Liver (tissue), 8 donors: ENCODE measurements at regions not wholly inside any gene's neighbourhood (a gene's known extent, or its start where the extent isn't known, plus 50 kb on each side); places are given as distances from the start of the nearest gene placed in this dataset.

ENCODE experiments used
- DNase-seq: peaks from one replicate; pipeline ENCODE4 v3.0.0-alpha.2; 2017; ENCODE audit warnings: low spot score
- H3K27ac ChIP-seq, 2 donors: one replicate each; pipeline ENCODE4 v1.7.0; 2013; ENCODE audit warnings: inconsistent platforms in 2 of 2, low read length in 2 of 2, control low read depth in 1 of 2, low read depth in 1 of 2, mild to moderate bottlenecking in 1 of 2
- H3K27me3 ChIP-seq, 4 donors: one replicate each; pipeline versions ENCODE4 v1.6.1 to v1.7.0; 2013; ENCODE audit warnings: low read length in 3 of 4, inconsistent platforms in 1 of 4, mild to moderate bottlenecking in 1 of 4, moderate library complexity in 1 of 4; ENCODE audit not compliant: control insufficient read depth in 4 of 4, insufficient read depth in 4 of 4
- H3K36me3 ChIP-seq, 4 donors: one replicate each; pipeline versions ENCODE4 v1.6.1 to v1.7.0; 2013; ENCODE audit warnings: low read length in 3 of 4, mild to moderate bottlenecking in 3 of 4, low read depth in 1 of 4, moderate library complexity in 1 of 4; ENCODE audit not compliant: control insufficient read depth in 4 of 4, insufficient read depth in 3 of 4
- H3K4me1 ChIP-seq, 4 donors: one replicate each; pipeline versions ENCODE4 v1.6.1 to v1.7.0; 2013; ENCODE audit warnings: low read length in 3 of 4, mild to moderate bottlenecking in 3 of 4, moderate library complexity in 1 of 4; ENCODE audit not compliant: control insufficient read depth in 4 of 4, insufficient read depth in 4 of 4
- H3K4me3 ChIP-seq, 3 donors: one replicate each; pipeline versions ENCODE4 v1.6.1 to v1.7.0; 2013; ENCODE audit warnings: low read length in 3 of 3, control low read depth in 1 of 3, low read depth in 1 of 3, mild to moderate bottlenecking in 1 of 3
- H3K9ac ChIP-seq, 2 donors: one replicate each; pipeline ENCODE4 v1.7.0; 2013; ENCODE audit warnings: low read length in 2 of 2, mild to moderate bottlenecking in 2 of 2, moderate library complexity in 2 of 2, control low read depth in 1 of 2, low read depth in 1 of 2
- H3K9me3 ChIP-seq, 4 donors: one replicate each; pipeline versions ENCODE4 v1.6.1 to v1.7.0; 2013; ENCODE audit warnings: low read length in 3 of 4; ENCODE audit not compliant: control insufficient read depth in 4 of 4
- ATF3 ChIP-seq: IDR thresholded peaks from 2 replicates; pipeline ENCODE4 v1.6.1; 2016; ENCODE audit warnings: antibody characterized with exemption
- FOXA1 ChIP-seq: IDR thresholded peaks from 2 replicates; pipeline ENCODE4 v1.6.1; 2016; ENCODE audit warnings: antibody characterized with exemption
- GABPA ChIP-seq, 2 donors: IDR thresholded peaks in 1 of 2; conservative IDR thresholded peaks in 1 of 2; 2 replicates each; pipeline ENCODE4 v1.6.1; 2016; ENCODE audit warnings: antibody characterized with exemption in 2 of 2, mild to moderate bottlenecking in 1 of 2, moderate library complexity in 1 of 2
- HNF4A ChIP-seq, 2 donors: conservative IDR thresholded peaks; 2 replicates each; pipeline ENCODE4 v1.6.1; 2016; ENCODE audit warnings: antibody characterized with exemption in 2 of 2, mild to moderate bottlenecking in 2 of 2
- HNF4G ChIP-seq: IDR thresholded peaks from 2 replicates; pipeline ENCODE4 v1.6.1; 2016; ENCODE audit warnings: antibody characterized with exemption
- NR2F2 ChIP-seq: IDR thresholded peaks from 2 replicates; pipeline ENCODE4 v1.6.1; 2016; ENCODE audit warnings: antibody characterized with exemption
- RAD21 ChIP-seq, 2 donors: IDR thresholded peaks; 2 replicates each; pipeline ENCODE4 v1.6.1; 2016; ENCODE audit warnings: antibody characterized with exemption in 2 of 2, mild to moderate bottlenecking in 2 of 2
- RXRA ChIP-seq, 2 donors: IDR thresholded peaks; 2 replicates each; pipeline ENCODE4 v1.6.1; 2017 to 2018; ENCODE audit warnings: antibody characterized with exemption in 2 of 2, mild to moderate bottlenecking in 1 of 2
- SP1 ChIP-seq: IDR thresholded peaks from 2 replicates; pipeline ENCODE4 v1.6.1; 2018; ENCODE audit warnings: antibody characterized with exemption, mild to moderate bottlenecking
- TAF1 ChIP-seq: conservative IDR thresholded peaks from 2 replicates; pipeline ENCODE4 v1.6.1; 2016; ENCODE audit warnings: antibody characterized with exemption, mild to moderate bottlenecking
- YY1 ChIP-seq: IDR thresholded peaks from 2 replicates; pipeline ENCODE4 v1.6.1; 2016; ENCODE audit warnings: antibody characterized with exemption, mild to moderate bottlenecking
- ZBTB33 ChIP-seq: IDR thresholded peaks from 2 replicates; pipeline ENCODE4 v1.6.1; 2016; ENCODE audit warnings: antibody characterized with exemption
- WGBS: extraction: QIAGEN DNeasy Blood & Tissue Kit; methylation state at CpG from one replicate; pipeline ENCODE4 v1.1.7; 2013; 5-methylcytosine and 5-hydroxymethylcytosine counted together
- TF ChIP-seq, protein P1 (sequence below): IDR thresholded peaks from 2 replicates; pipeline ENCODE4 v1.6.1; 2016; ENCODE audit warnings: antibody characterized with exemption
- TF ChIP-seq, protein P2 (sequence below): fragments of 150-350 bp; IDR thresholded peaks from 2 replicates; pipeline ENCODE4 v1.5.1; 2017; ENCODE audit warnings: improper control_type of control experiment, low read depth, low read length; ENCODE audit not compliant: missing input control
- TF ChIP-seq, protein P3 (sequence below): IDR thresholded peaks from 2 replicates; pipeline ENCODE4 v1.6.1; 2016; ENCODE audit warnings: antibody characterized with exemption, mild to moderate bottlenecking
- donor health status: healthy.
- donor health status: healthy.
- donor health status: healthy.
- donor health status: healthy.
- donor health status: healthy.

DNA sequence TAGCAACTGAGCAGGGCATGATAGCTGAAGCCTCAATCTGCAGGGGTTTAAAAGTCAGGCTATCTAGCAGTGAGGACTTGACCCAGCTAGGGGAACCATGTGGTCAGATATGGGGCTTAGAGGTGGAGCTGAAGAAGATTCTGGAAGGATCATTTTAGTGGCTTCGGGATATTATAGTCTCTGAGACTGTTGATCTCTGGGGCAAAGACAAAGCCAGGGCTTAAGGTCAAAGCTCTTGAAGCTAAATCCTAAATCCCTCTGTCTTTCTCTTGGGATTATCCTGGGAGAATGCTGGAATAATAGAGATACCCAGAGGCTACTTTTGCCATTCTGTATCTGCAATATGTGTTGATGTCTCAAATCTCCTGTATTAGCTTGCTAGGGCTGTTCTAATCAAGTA lies 132.2 kb downstream of the DHX35 start:
- no peaks in the 10 kb centered on the region for H3K9me3 ChIP-seq
- H3K4me3 ChIP-seq, result no peak overlapping the region
- no peak overlapping the region for H3K9ac ChIP-seq
- peaks cover 0 to 2% (median 0%) of the 10 kb centered on the region in 4 donors for H3K27me3 ChIP-seq
- H3K27ac ChIP-seq, result no peak overlapping the region
- H3K4me1 ChIP-seq, result no peaks in the 10 kb centered on the region
- H3K36me3 ChIP-seq, result no peaks in the 10 kb centered on the region
- no peak for DNase-seq
- TF ChIP-seq, protein P1, sequence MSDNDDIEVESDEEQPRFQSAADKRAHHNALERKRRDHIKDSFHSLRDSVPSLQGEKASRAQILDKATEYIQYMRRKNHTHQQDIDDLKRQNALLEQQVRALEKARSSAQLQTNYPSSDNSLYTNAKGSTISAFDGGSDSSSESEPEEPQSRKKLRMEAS, result no peak
- TF ChIP-seq ZBTB33 (no peak), ATF3 (no peak), NR2F2 (no peak), RXRA (IDR thresholded peaks at IDR 0.05) (no peak)
- TF ChIP-seq, protein P2, sequence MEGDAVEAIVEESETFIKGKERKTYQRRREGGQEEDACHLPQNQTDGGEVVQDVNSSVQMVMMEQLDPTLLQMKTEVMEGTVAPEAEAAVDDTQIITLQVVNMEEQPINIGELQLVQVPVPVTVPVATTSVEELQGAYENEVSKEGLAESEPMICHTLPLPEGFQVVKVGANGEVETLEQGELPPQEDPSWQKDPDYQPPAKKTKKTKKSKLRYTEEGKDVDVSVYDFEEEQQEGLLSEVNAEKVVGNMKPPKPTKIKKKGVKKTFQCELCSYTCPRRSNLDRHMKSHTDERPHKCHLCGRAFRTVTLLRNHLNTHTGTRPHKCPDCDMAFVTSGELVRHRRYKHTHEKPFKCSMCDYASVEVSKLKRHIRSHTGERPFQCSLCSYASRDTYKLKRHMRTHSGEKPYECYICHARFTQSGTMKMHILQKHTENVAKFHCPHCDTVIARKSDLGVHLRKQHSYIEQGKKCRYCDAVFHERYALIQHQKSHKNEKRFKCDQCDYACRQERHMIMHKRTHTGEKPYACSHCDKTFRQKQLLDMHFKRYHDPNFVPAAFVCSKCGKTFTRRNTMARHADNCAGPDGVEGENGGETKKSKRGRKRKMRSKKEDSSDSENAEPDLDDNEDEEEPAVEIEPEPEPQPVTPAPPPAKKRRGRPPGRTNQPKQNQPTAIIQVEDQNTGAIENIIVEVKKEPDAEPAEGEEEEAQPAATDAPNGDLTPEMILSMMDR, result no peak
- TF ChIP-seq, protein P3, sequence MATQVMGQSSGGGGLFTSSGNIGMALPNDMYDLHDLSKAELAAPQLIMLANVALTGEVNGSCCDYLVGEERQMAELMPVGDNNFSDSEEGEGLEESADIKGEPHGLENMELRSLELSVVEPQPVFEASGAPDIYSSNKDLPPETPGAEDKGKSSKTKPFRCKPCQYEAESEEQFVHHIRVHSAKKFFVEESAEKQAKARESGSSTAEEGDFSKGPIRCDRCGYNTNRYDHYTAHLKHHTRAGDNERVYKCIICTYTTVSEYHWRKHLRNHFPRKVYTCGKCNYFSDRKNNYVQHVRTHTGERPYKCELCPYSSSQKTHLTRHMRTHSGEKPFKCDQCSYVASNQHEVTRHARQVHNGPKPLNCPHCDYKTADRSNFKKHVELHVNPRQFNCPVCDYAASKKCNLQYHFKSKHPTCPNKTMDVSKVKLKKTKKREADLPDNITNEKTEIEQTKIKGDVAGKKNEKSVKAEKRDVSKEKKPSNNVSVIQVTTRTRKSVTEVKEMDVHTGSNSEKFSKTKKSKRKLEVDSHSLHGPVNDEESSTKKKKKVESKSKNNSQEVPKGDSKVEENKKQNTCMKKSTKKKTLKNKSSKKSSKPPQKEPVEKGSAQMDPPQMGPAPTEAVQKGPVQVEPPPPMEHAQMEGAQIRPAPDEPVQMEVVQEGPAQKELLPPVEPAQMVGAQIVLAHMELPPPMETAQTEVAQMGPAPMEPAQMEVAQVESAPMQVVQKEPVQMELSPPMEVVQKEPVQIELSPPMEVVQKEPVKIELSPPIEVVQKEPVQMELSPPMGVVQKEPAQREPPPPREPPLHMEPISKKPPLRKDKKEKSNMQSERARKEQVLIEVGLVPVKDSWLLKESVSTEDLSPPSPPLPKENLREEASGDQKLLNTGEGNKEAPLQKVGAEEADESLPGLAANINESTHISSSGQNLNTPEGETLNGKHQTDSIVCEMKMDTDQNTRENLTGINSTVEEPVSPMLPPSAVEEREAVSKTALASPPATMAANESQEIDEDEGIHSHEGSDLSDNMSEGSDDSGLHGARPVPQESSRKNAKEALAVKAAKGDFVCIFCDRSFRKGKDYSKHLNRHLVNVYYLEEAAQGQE, result no peak
- WGBS, result 78% methylated on average over 1 of the region's 1 CpG

- WGBS, result 91% methylated on average over 3 of the region's 3 CpGs
- H3K27ac ChIP-seq, result no peak overlapping the region
- no peaks in the 10 kb centered on the region for H3K27me3 ChIP-seq
Observed at GRCh38 chr20:39092733-39093410, 130.7 kb downstream of the DHX35 start.

More at GRCh38 chr20:39092733-39093410, 130.7 kb downstream of the DHX35 start:
- Histone ChIP-seq H3K4me1 (no peaks in the 10 kb centered on the region), H3K9ac (no peak overlapping the region), H3K4me3 (no peak overlapping the region), H3K36me3 (no peaks in the 10 kb centered on the region), H3K9me3 (no peaks in the 10 kb centered on the region)
- TF ChIP-seq RAD21 (IDR thresholded peaks at IDR 0.05) (no peak), NR2F2 (no peak), HNF4G (no peak), TAF1 (no peak), FOXA1 (no peak), ATF3 (no peak), HNF4A (conservative IDR thresholded peaks at IDR 0.05) (no peak), YY1 (no peak), RXRA (IDR thresholded peaks at IDR 0.05) (no peak), ZBTB33 (no peak), SP1 (no peak), GABPA (IDR thresholded peaks at IDR 0.05 in 1 of 2, conservative IDR thresholded peaks at IDR 0.05 in 1 of 2) (no peak)
- TF ChIP-seq, protein P2, result no peak
- DNase-seq, result no peak
